GM12891 (cell line): ENCODE measurements at regions not wholly inside any gene's neighbourhood (a gene's known extent, or its start where the extent isn't known, plus 50 kb on each side); places are given as distances from the start of the nearest gene placed in this dataset.

Experiments
- DNase-seq: peaks from one replicate; pipeline ENCODE4 v3.0.0; 2011; ENCODE audit warnings: low spot score; ENCODE audit not compliant: insufficient read length
- FAIRE-seq: peaks from 2 replicates; lab custom pipeline; 2011; peaks lifted over from hg19 to GRCh38; lab: Jason Lieb, UNC
- PAX5 ChIP-seq: IDR thresholded peaks from 2 replicates; pipeline ENCODE4 v1.6.1; 2011; ENCODE audit warnings: low read length, moderate library complexity, mild to moderate bottlenecking; ENCODE audit not compliant: insufficient read depth, severe bottlenecking
- POLR2A ChIP-seq: IDR thresholded peaks from 2 replicates; pipeline ENCODE4 v1.6.1; 2011; ENCODE audit warnings: low read depth, low read length, control low read depth
- POLR2AphosphoS5 ChIP-seq: IDR thresholded peaks from 2 replicates; pipeline ENCODE4 v1.6.1; 2011; ENCODE audit warnings: low read depth, low read length, control low read depth
- POU2F2 ChIP-seq: IDR thresholded peaks from 2 replicates; pipeline ENCODE4 v1.6.1; 2011; ENCODE audit warnings: low read depth, mild to moderate bottlenecking, control low read depth, low read length, moderate library complexity
- SPI1 ChIP-seq: IDR thresholded peaks from 2 replicates; pipeline ENCODE4 v1.6.1; 2011; ENCODE audit warnings: low read depth, low read length, control low read depth
- TAF1 ChIP-seq: IDR thresholded peaks from 2 replicates; pipeline ENCODE4 v1.6.1; 2011; ENCODE audit warnings: low read depth, low read length, control low read depth

DNA sequence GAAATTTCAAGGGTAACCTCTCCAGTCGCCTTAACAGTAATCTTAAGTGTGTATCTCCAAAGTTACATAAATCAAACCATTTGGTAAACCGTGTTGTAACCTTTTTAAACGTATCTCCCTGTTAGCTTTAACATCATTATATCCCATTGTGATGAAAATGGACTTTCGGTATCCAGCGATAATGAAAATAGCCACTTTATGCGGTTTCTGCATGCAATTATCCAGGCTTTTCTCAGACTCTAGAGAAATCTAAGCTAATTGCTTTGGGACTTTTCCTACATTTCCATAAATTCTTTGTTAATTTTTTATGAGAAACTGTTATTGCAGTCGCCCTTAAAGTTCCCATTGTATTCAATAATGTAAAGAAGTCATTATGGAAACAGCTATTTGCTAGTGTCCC lies 170.7 kb downstream of the ZNF608 start:
- DNase-seq (no peak), FAIRE-seq (no peak)
- TF ChIP-seq PAX5: no peak
- TF ChIP-seq POLR2A: no peak
- TF ChIP-seq POLR2AphosphoS5: no peak
- TF ChIP-seq SPI1: no peak
- no peak for TF ChIP-seq TAF1
- TF ChIP-seq POU2F2: no peak

- no peak for DNase-seq
- FAIRE-seq: no peak
- no peak for TF ChIP-seq POU2F2
- TF ChIP-seq POLR2AphosphoS5: no peak
These were observed 171.7 kb downstream of the ZNF608 start for GRCh38 chr5:124574521-124575436.

GRCh38 chr5:124572971-124573370 lies 173.5 kb downstream of the ZNF608 start:
- FAIRE-seq (no peak), DNase-seq (no peak)
- no peak for TF ChIP-seq POLR2AphosphoS5

GRCh38 chr5:124570285-124571035 lies 176.0 kb downstream of the ZNF608 start:
- FAIRE-seq (no peak), DNase-seq (no peak)
- TF ChIP-seq POU2F2 (no peak), POLR2AphosphoS5 (no peak), SPI1 (no peak), TAF1 (no peak), PAX5 (no peak), POLR2A (no peak)

- no peak for TF ChIP-seq TAF1
- TF ChIP-seq POLR2AphosphoS5: no peak
- TF ChIP-seq POU2F2: no peak
- TF ChIP-seq PAX5: no peak
- no peak for DNase-seq
- no peak for FAIRE-seq
These were observed 179.5 kb downstream of the ZNF608 start for GRCh38 chr5:124566875-124567450.

GRCh38 chr5:124561451-124561850 lies 185.0 kb downstream of the ZNF608 start:
- no peak for FAIRE-seq

DNA sequence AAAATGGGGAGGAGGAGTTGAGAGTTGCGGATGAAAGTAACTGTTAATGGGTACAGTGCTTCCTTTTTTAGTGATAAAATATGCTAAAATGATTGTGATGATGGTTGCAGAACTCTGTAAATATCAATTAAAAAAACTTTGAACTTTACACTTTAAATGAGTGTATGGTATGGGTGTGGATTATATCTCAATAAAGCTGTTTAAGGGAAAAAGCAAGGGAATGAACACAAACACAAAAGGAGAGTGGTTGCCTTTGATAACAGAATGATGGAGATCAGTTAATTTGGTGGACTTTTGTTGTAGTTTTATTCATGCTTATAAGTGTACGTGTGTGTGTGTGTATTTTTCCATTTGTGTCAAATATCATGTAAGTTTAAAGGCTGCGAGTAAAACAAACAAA lies 186.1 kb downstream of the ZNF608 start:
- TF ChIP-seq PAX5 (no peak), TAF1 (no peak), POLR2AphosphoS5 (no peak), SPI1 (no peak), POLR2A (no peak), POU2F2 (no peak)
- FAIRE-seq: no peak
- no peak for DNase-seq

More at GRCh38 chr5:124561451-124561850, 185.0 kb downstream of the ZNF608 start:
- TF ChIP-seq POLR2A (no peak), POLR2AphosphoS5 (no peak), PAX5 (no peak), POU2F2 (no peak), TAF1 (no peak), SPI1 (no peak)
- DNase-seq: no peak

DNA sequence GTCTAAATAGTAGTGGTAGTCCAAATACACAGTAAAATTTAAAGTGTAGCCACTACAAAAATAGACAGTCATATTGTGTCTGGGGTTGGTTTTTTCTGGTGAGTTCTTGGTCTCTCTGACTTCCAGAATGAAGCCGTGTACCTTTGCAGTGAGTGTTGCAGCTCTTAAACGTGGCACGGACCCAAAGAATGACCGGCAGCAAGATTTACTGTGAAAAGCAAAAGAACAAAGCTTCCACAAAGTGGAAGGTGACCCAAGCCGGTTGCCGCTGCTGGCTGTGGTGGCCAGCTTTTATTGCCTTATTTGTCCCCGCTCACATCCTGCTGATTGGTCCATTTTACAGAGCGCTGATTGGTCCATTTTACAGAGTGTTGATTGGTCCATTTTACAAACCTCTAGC lies 188.7 kb downstream of the ZNF608 start:
- no peak for FAIRE-seq

GRCh38 chr5:124554746-124555578 lies 191.5 kb downstream of the ZNF608 start:
- DNase-seq (no peak), FAIRE-seq (no peak)
- TF ChIP-seq PAX5 (no peak), POLR2AphosphoS5 (no peak), TAF1 (no peak), POLR2A (no peak), SPI1 (no peak), POU2F2 (no peak)

More for the DNA sequence above, 188.7 kb downstream of the ZNF608 start:
- TF ChIP-seq POLR2AphosphoS5 (no peak), SPI1 (no peak), POLR2A (no peak), POU2F2 (no peak), PAX5 (no peak), TAF1 (no peak)
- no peak for DNase-seq
